ENCODE measurements at regions not wholly inside any gene's neighbourhood (a gene's known extent, or its start where the extent isn't known, plus 50 kb on each side); places are given as distances from the start of the nearest gene placed in this dataset.

GRCh38 chr6:15839969-15840541 is 177.2 kb upstream of the DTNBP1 start:
- H3K4me1 ChIP-seq, result no peaks in the 10 kb centered on the region
- H3K27ac ChIP-seq, result no peak overlapping the region
- no peak for TF ChIP-seq CTCF (IDR thresholded peaks at IDR 0.05)
- no peak for TF ChIP-seq POLR2AphosphoS5 (IDR thresholded peaks at IDR 0.05)
- TF ChIP-seq POLR2A (IDR thresholded peaks at IDR 0.05), result no peak
- no peak for TF ChIP-seq EP300 (IDR thresholded peaks at IDR 0.05)
- no peak for DNase-seq
- intact Hi-C loops (cut with DNase I; ENCODE audit: low total_unique reads), result no loop called here
- no peaks in the 10 kb centered on the region for H3K27me3 ChIP-seq
- no peaks in the 10 kb centered on the region for H3K9me3 ChIP-seq
- 86 to 96% (median 90%) methylated on average over 5 of the region's 5 CpGs for WGBS, 5 donors
- H3K4me3 ChIP-seq, result no peak overlapping the region
- H3K36me3 ChIP-seq, result no peaks in the 10 kb centered on the region

GRCh38 chr6:15837205-15837604 is 174.4 kb upstream of the DTNBP1 start:
- Histone ChIP-seq H3K4me3 (no peak overlapping the region), H3K4me1 (no peaks in the 10 kb centered on the region), H3K9me3 (no peaks in the 10 kb centered on the region), H3K27ac (no peak overlapping the region), H3K27me3 (no peaks in the 10 kb centered on the region), H3K36me3 (no peaks in the 10 kb centered on the region)
- no peak for DNase-seq
- intact Hi-C loops (cut with DNase I; ENCODE audit: low total_unique reads), result no loop called here
- 92 to 97% (median 95%) methylated on average over 6 of the region's 6 CpGs for WGBS, 5 donors
- no peak for TF ChIP-seq POLR2AphosphoS5 (IDR thresholded peaks at IDR 0.05)
- no peak for TF ChIP-seq CTCF (IDR thresholded peaks at IDR 0.05)
- TF ChIP-seq POLR2A (IDR thresholded peaks at IDR 0.05), result no peak
- TF ChIP-seq EP300 (IDR thresholded peaks at IDR 0.05), result no peak

GRCh38 chr6:15832841-15833240 is 170.0 kb upstream of the DTNBP1 start:
- no peak for TF ChIP-seq POLR2AphosphoS5 (IDR thresholded peaks at IDR 0.05)
- no peak for TF ChIP-seq POLR2A (IDR thresholded peaks at IDR 0.05)
- no peak for TF ChIP-seq CTCF (IDR thresholded peaks at IDR 0.05)
- no peak for TF ChIP-seq EP300 (IDR thresholded peaks at IDR 0.05)
- H3K27me3 ChIP-seq, result no peaks in the 10 kb centered on the region

GRCh38 chr6:15829156-15829555 is 166.3 kb upstream of the DTNBP1 start:
- H3K27ac ChIP-seq, result no peak overlapping the region
- WGBS, 5 donors, result 71 to 78% (median 73%) methylated on average over 4 of the region's 4 CpGs
- no peak for TF ChIP-seq CTCF (IDR thresholded peaks at IDR 0.05)
- TF ChIP-seq POLR2AphosphoS5 (IDR thresholded peaks at IDR 0.05), result no peak
- TF ChIP-seq EP300 (IDR thresholded peaks at IDR 0.05), result no peak
- no peak for TF ChIP-seq POLR2A (IDR thresholded peaks at IDR 0.05)
- intact Hi-C loops (cut with DNase I; ENCODE audit: low total_unique reads), result no loop called here
- no peak for DNase-seq
- no peaks in the 10 kb centered on the region for H3K27me3 ChIP-seq
- no peak overlapping the region for H3K4me3 ChIP-seq
- no peaks in the 10 kb centered on the region for H3K4me1 ChIP-seq
- no peaks in the 10 kb centered on the region for H3K36me3 ChIP-seq
- H3K9me3 ChIP-seq, result no peaks in the 10 kb centered on the region

More at GRCh38 chr6:15832841-15833240, 170.0 kb upstream of the DTNBP1 start:
- no peak overlapping the region for H3K4me3 ChIP-seq
- intact Hi-C loops (cut with DNase I; ENCODE audit: low total_unique reads), result no loop called here
- WGBS, 5 donors, result 71 to 96% (median 78%) methylated on average over 1 of the region's 1 CpG
- no peaks in the 10 kb centered on the region for H3K9me3 ChIP-seq
- DNase-seq, result no peak
- H3K4me1 ChIP-seq, result no peaks in the 10 kb centered on the region
- no peaks in the 10 kb centered on the region for H3K36me3 ChIP-seq
- no peak overlapping the region for H3K27ac ChIP-seq

Data from stomach (tissue), 8 donors.